Keratinocyte (primary cell): ENCODE measurements at regions not wholly inside any gene's neighbourhood (a gene's known extent, or its start where the extent isn't known, plus 50 kb on each side); places are given as distances from the start of the nearest gene placed in this dataset.

Experiments used
- CTCF ChIP-seq, 3 experiments: IDR thresholded peaks in 1 of 3; conservative IDR thresholded peaks in 1 of 3; optimal IDR thresholded peaks in 1 of 3; 2 replicates in 2 of 3; 3 replicates in 1 of 3; pipeline versions ENCODE3 to v1.5.1; 2011; ENCODE audit warnings: low read length in 3 of 3, mild to moderate bottlenecking in 3 of 3, moderate library complexity in 2 of 3, control low read depth in 1 of 3, inconsistent platforms in 1 of 3; ENCODE audit not compliant: insufficient read depth in 2 of 3; ENCODE audit errors: extremely low read depth in 1 of 3
- EZH2 ChIP-seq: IDR thresholded peaks from one replicate; pipeline ENCODE4 v1.6.1; 2012; ENCODE audit warnings: inconsistent platforms, mild to moderate bottlenecking, low read length, moderate library complexity

- no peak for TF ChIP-seq CTCF (optimal IDR thresholded peaks at IDR 0.05 in 1 of 3, IDR thresholded peaks at IDR 0.05 in 1 of 3, conservative IDR thresholded peaks at IDR 0.05 in 1 of 3; ENCODE audit: extremely low read depth in 1 of 3, insufficient read depth in 2 of 3, low read length in 3 of 3)
- no peak for TF ChIP-seq EZH2
Observed at GRCh38 chr7:70920876-70921275, 211.1 kb upstream of the GALNT17 start.
